Lower leg skin (tissue), 3 donors: ENCODE measurements at regions not wholly inside any gene's neighbourhood (a gene's known extent, or its start where the extent isn't known, plus 50 kb on each side); places are given as distances from the start of the nearest gene placed in this dataset.

Experiments used
- CTCF ChIP-seq, 3 donors: fragments of 450-650 bp; IDR thresholded peaks; one replicate each; pipeline ENCODE4 v1.5.1; 2016; ENCODE audit warnings: antibody characterized with exemption in 3 of 3, mild to moderate bottlenecking in 3 of 3, moderate library complexity in 2 of 3
- POLR2A ChIP-seq, 2 donors: fragments of 450-650 bp; IDR thresholded peaks; one replicate each; pipeline ENCODE4 v1.6.1; 2016 to 2017; ENCODE audit warnings: antibody characterized with exemption in 2 of 2, mild to moderate bottlenecking in 1 of 2, moderate library complexity in 1 of 2

DNA sequence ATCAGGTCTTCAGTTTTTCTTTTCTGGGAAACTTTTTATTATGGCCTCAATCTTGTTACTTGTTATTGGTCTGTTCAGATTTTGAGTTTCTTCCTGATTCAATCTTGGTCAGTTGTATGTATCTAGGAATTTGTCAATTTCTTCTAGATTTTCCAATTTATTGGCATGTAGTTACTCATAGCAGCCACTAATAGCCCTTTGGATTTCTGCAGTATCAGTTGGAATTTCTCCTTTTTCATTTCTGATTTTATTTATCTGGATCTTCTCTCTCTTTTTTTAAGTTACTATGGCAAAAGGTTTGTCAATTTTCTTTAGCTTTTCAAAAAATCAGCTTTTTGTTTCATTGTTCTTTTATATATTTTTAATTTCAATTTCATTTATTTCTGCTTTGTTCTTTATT lies 419.6 kb upstream of the KIRREL3 start:
- TF ChIP-seq CTCF (IDR thresholded peaks at IDR 0.05) (no peak), POLR2A (IDR thresholded peaks at IDR 0.05) (no peak)
